ENCODE measurements at regions not wholly inside any gene's neighbourhood (a gene's known extent, or its start where the extent isn't known, plus 50 kb on each side); places are given as distances from the start of the nearest gene placed in this dataset.
"Not testable (repeated sequence)": the region's sequence is repeated elsewhere in the genome, so short reads cannot be mapped to it uniquely, and the experiment has no call there.

- no peak for DNase-seq
These were observed 132.8 kb upstream of the GOT2 start for GRCh38 chr16:58866935-58867334.

GRCh38 chr16:58863761-58864160, 129.6 kb upstream of the GOT2 start:
- DNase-seq, result no peak

- no peak for DNase-seq
These were observed 128.9 kb upstream of the GOT2 start for GRCh38 chr16:58863042-58863441.

GRCh38 chr16:58862334-58863021, 128.4 kb upstream of the GOT2 start:
- no peak for DNase-seq

- no peak for DNase-seq
These were observed 126.0 kb upstream of the GOT2 start for GRCh38 chr16:58859958-58860669.

GRCh38 chr16:58858577-58858976, 124.5 kb upstream of the GOT2 start:
- not testable (repeated sequence) for DNase-seq

GRCh38 chr16:58855291-58855863, 121.3 kb upstream of the GOT2 start:
- no peak for DNase-seq

GRCh38 chr16:58853854-58854791, 120.0 kb upstream of the GOT2 start:
- no peak for DNase-seq

- DNase-seq, result no peak
These were observed 116.5 kb upstream of the GOT2 start for GRCh38 chr16:58850678-58851020.

- DNase-seq, result no peak
These were observed 116.0 kb upstream of the GOT2 start for GRCh38 chr16:58850019-58850677.

- DNase-seq, result no peak
These were observed 114.5 kb upstream of the GOT2 start for GRCh38 chr16:58848662-58849002.

- no peak for DNase-seq
These were observed 114.0 kb upstream of the GOT2 start for GRCh38 chr16:58847902-58848661.

- not testable (repeated sequence) for DNase-seq
These were observed 112.1 kb upstream of the GOT2 start for GRCh38 chr16:58846226-58846625.

GRCh38 chr16:58843675-58844074, 109.6 kb upstream of the GOT2 start:
- DNase-seq, result no peak

GRCh38 chr16:58842746-58843145, 108.6 kb upstream of the GOT2 start:
- no peak for DNase-seq

GRCh38 chr16:58842156-58842555, 108.0 kb upstream of the GOT2 start:
- DNase-seq, result no peak

GRCh38 chr16:58837950-58838349, 103.8 kb upstream of the GOT2 start:
- no peak for DNase-seq

- no peak for DNase-seq
These were observed 102.3 kb upstream of the GOT2 start for GRCh38 chr16:58836427-58836826.

GRCh38 chr16:58832386-58832895, 98.3 kb upstream of the GOT2 start:
- no peak for DNase-seq

GRCh38 chr16:58831386-58831785, 97.3 kb upstream of the GOT2 start:
- DNase-seq, result no peak

GRCh38 chr16:58828901-58829545, 94.9 kb upstream of the GOT2 start:
- no peak for DNase-seq
